GM21529 (cell line): ENCODE measurements at regions not wholly inside any gene's neighbourhood (a gene's known extent, or its start where the extent isn't known, plus 50 kb on each side); places are given as distances from the start of the nearest gene placed in this dataset.
"Not testable (repeated sequence)": the region's sequence is repeated elsewhere in the genome, so short reads cannot be mapped to it uniquely, and the experiment has no call there.

Experiments
- ATAC-seq: cut with Tn5 transposase; IDR thresholded peaks from one replicate; pipeline ENCODE4 v1.9.1; 2021; ENCODE audit not compliant: unreplicated experiment

DNA sequence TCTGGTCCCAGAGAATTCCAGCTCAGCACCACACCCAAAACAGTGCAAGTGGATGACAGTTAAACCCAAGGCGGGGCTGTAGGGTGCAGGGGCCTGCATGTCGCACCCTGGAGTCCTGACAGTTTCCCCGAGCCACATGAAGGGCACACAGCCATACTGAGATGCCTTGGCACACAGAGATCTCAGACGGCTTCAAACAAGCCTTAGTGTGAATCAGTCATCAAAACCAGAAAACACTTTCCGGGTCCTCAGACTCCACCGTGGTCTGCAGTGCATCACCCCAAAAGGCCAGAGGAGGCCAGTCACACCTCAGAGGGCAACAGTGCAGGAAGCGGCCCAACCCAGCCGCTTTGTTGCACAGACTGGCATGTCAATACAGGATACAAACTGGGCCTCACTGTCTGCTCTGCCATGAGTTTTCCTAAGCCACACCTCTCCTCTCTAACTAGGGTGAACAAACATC, 64.6 kb upstream of the ENPP6 start:
- peak; percentile 24 for ATAC-seq

DNA sequence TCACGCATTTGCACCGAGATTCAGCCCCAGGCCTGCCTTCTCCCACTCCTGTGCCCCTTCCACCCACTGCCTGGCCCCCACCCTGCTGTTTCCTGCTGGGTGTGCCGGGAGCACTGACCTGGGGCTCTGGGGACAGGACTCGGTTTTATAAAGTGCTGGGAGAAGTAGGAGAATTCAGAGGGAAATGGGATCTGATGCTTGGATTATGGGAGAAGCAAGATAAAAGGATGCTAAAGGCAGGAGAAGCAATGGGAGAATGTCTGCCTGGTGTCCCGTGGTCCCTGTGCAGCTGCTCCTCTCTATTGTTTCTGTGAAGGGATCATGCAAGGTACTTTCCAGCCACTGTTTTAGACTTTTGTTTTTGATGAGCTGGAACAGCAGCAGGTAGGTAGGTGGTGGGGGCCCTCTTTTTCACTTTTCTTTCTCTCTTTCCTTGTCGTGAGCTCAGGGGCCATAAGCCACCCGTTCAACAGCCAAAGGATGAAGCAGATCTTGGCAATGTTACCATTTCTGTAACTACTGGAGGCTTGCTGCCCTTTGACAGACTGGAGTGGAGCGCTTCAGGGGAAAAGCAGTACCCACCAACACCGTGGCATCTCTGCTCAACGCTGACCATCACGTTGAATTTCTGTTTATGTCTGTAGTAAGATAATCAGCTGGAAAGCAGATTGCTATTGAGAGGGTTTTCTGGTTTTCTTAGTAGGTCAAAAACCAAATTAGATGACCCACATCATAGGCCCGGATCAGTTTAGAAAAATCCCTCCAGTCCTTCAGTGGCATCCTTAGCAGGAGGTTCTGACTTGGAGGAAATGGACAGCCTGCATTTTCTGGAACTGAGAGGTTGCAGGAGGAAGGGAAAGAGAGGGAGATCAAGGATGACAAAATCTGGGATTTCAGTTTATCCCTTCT, 63.8 kb upstream of the ENPP6 start:
- ATAC-seq = peak; percentile 33

DNA sequence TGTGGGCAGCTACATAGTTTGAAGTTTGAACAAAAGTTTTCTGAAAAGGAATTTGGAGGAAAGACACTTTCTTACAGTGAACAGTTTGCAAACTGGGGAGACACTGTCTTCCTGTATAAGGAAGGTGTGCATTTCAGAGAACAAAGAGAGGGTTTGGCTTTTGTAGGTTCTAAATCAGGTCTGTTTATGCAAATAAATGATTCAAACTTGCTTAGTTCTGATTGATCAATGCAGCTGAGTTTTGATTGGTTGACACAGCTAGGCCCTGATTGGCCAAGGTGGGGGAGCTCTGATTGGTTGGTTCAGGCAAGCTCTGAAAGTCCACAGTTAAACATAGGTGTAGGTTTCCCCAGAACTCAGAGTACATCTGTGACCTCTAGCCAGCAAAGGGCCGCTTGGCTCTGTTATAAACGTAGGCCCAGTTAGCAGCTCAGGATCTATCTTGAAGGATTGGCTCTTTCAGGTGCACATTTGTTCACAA, 63.0 kb upstream of the ENPP6 start:
- peak; percentile 39 for ATAC-seq

DNA sequence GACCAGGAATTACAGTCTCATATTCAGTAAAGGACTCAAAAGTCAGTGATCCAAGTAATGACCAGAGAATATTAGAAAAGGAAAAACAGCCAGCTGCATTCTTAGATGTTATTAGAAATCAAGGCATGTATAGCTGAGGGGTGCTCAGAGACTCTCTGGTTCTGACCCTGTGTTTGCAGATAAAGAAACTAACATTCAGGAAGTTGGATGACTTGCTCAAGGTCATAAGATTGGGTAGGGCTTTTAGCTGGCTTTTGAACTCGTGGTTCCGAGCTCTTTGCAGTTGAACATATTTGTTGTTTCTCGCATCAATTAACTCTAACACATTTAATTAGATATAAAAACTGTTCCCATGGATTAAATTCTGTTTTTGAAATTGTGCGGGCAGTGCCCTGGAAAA, 62.5 kb upstream of the ENPP6 start:
- no peak for ATAC-seq

DNA sequence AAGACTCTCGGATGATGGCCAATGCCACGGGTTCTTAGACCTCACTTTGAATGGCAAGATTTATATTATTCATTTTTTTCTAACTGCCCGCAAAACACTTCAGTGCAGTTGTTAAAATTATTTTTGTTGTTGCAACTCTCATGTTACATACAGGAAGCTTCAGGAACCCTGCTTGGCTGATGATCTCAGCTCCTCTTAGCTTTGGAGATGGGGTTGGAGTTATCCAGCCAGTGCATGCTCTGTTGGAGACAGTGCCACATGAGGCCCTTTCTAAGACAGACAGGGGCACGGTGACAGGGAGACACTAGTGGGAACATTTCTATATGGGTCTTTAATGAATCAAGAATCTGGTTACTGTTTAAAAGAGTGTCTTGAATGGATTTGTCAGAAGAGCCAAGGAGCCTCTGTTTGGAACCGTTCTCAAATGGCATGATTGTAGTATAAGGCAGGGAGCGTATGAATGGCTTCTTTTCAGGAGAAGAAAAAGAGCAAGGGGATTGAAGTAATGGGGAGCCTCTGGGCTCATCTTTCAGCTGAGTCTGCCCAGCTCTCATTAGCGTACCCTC, 61.9 kb upstream of the ENPP6 start:
- ATAC-seq = no peak

DNA sequence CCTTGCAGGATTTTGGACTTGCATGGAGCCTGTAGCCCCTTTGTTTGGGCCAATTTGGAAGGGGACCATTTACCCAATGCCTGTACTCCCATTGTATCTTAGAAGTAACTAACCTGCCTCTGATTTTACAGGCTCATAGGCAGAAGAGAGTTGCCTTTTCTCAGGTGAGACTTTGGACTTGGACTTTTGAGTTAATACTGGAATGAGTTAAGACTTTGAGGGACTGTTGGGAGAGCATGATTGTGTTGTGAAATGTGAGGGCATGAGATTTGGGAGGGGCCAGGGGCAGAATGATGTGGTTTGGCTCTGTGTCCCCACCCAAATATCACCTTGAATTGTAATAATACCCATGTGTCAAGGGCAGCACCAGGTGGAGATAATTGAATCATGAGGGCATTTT, 60.1 kb upstream of the ENPP6 start:
- not testable (repeated sequence) for ATAC-seq

DNA sequence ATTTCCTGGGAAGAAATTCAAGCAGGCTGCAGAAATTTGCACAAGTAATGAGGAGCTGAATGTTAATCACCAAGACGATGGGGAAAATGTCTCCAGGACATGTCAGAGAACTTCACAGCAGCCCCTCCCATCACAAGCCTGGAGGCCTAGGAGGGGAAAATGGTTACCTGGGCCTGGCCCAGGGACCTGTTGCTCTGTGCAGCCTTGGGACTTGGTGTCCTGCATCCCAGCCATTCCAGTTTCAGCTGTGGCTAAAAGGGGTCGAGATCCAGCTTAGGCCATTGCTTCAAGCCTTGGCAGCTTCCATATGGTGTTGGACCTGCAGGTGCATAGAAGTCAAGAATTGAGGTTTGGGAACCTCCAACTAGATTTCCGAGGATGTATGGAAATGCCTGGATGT, 59.3 kb upstream of the ENPP6 start:
- ATAC-seq = not testable (repeated sequence)

DNA sequence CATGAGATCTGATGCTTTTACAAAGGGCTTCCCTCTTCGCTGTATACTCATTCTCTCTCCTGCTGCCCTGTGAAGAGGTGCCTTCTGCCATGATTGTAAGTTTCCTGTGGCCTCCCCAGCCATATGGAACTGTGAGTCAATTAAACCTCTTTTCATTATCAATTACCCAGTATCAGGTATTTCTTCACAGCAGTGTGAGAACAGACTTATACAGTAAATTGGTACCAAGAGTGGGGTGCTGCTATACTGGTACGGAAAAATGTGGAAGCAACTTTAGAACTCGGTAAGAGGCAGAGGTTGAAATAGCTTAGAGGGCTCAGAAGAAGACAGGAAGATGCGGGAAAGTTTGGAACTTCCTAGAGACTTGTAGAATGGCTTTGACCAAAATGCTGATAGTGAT, 58.7 kb upstream of the ENPP6 start:
- ATAC-seq = not testable (repeated sequence)

DNA sequence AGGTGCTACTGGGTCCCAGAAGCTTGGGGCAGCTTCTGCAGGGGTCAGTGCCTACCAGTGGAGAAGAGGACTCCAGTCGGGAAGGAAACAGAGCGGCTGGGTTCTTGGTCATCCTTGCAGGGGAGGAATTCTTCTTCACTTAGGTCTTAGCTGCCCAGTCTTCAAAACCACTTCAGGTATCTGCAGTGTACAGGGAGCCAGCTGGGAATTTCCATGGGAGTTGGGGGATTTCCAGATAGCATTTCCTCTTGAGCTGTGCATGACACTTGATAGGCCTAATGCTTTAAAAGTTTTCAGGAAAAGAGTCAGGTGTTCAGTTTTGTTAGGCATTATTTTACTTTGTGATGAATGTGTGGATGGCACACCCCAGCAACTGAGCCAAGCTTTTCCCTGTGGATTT, 58.1 kb upstream of the ENPP6 start:
- no peak for ATAC-seq

DNA sequence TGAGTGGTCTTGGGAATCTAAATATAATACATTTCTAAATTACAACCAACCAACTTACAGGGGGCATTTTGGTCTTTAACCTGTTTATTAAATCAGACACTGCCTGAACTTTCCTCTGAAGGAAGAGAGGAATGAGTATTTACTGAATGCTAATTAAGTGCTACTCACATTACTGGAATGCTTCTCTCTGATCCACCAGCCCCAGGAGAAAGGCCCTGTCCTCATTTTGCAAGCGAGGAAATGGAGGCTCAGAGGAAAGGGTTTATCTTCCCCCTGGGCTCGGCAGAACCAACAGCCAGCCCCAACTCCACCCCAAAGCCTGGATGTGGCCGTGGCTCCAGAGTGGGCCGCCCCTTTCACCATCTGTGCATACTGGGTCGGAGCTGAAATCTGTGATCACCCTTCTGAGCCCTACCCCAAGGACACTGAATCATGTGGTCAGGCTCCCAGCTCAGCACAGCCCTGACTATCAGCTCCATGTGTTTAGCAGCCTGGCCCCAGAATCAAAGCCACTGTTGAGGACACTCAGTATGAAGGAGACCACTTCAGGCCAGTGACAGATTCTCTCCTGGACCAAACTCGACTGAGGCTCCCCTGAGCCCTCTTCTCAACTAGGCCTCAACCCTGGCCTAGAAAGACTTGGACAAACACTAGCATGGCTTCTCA, 56.7 kb upstream of the ENPP6 start:
- ATAC-seq = no peak

DNA sequence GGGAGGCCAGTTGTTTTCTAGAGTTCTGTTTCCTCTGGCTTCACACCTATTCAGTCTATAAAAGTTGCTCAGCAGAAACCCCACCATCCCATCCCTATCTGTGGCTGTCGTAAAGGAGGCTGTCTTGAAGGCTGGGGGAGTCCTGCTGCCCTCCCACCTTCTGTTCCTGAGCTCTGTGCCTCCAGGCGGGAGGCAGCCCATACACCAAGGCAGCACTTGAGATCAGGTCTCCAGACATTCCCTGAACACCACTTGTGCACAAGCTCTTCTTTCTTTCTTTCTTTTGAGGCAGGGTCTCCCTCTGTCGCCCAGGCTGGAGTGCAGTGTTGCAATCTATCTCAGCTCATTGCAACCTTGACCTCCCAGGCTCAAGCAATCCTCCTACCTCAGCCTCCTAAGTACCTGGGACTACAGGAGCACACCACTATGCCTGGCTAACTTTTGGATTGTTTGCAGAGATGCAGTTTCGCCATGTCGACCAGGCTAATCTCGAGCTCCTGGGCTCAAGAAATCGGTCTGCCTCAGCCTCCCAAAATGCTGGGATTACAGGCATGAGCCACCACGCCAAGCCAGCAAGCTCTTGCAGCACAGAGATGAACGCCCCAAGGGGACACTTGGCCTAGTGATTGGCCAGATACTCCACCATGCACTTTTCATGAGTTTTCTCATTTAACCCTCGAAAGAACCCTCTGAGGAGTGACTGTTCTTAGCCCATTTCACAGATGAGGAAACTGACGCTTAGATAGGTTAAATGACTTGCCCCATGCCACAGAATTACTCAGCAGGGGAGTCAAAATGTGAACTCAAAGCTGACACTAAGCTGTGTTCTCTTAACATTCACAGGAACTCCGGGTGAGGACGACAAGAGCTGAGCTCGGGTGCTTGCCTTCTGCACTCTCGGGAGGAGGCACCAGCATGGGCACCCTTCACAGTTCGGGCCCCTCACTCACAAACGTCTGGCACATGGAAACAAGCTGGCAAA, 55.8 kb upstream of the ENPP6 start:
- ATAC-seq = peak; percentile 57

DNA sequence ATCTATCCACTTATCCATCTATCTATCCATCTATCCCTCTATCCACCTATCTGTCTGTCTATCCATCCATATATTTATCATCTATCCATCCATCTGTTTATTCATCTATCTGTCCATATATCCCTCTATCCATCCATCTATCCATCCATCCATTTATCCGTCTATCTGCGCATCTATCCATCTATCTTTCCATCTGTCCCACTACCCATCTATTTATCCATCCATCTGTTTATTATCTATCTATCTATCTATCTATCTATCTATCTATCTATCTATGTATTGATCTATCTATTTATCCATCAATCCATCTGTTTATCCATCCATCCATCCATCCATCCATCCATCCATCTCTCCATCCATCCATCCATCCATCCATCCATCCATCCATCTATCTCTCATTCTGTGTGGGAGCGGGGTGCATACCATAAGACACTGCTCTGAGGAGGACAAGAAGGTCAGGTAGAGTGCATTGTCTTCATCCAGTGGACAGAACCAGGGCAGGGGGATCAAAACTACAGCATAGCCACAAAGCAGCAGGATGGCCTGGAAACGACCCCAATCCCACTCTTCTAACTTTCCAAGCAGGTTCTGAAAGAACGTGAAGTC, 53.2 kb upstream of the ENPP6 start:
- ATAC-seq = no peak

DNA sequence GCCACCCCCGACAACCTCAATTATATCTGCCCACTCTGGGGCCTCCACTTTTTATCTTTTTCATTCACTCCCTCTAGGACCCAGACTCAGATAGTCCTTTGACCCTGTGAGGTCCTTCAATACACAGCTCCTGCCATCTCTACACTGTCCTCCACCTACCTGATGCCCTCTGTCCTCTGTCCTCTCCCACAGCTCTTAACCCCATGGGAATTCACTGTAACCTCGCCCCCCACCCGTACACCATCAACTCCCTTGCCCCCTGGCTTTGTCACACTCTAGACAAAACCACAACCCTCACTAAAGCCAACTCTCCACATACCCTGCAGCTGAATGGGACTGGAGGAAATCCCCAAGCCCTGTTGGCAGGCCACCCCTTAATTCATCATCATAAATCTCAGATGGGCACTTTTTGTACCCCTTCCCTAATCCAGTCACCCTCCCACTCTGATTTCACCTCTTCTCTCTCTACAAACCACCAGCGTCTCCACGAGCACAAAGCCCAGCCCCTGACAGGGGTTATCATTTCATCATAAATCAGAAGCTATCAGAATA, 52.3 kb upstream of the ENPP6 start:
- ATAC-seq = no peak

DNA sequence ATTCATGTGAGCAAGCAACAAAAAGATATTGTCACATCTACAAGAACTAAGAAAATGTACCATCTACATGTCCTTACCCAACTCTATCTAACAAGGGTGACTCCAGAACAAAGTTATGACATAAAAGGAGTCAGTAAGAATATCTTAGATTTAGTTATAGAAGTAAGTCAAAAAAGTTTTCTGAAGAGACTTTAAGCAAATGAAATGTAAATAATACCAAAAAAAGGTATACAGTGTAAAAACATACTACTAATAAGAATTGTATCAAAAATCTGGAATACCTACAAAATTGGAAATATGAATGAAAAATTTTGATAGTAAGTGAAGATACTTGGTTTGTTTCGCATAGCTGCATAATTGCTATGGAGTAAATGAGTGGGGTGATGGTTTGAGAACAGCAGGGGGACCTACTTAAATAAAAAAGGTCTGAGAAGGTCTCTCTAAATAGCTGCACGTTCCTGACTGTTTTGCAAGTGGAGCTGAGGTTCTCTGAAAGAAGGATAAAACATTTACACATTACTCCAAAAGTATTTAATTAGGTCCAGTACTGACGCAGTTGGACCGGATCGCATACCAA, 51.0 kb upstream of the ENPP6 start:
- ATAC-seq = no peak

DNA sequence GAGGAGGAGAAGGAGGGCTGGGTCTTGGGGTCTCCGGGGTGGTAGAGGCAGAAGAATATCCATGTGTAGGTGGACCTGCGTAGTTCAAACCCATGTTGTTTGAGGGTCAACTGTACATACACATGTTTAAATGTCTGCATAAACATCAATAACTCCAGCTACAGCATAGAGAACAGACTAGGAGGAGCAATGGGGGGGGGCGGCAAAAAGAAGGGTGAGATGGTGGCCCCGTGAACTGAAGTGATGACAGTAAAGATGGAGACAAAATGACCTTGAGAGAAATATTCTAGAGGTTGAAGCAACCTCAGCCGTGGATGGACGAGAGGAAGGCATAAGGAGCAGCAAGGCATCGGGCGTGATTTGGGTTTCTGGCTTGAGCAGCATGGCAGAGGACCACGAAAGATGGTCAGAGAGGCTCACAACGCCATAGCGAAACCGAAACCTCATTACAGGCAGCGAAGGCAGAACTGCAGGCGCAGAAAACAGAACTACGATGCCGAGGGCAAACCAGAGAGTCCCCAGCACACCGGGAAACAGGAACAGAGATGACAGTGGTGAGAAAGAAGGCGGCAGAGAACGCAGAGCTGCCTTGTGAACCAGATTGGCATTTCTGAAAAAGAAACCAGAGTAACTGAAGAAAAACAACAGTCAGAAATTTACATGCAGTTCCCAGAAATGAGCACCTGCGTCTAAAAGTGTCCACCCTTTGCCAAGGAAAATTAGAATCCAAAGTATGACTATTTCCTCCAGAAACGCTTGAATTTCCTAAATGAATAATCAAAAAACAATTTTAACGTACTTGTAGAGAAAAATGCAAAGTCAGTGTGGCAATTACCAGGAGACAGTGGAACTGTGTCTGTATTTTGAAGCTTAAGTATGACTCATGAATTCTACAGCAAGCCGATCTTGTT, 50.3 kb upstream of the ENPP6 start:
- peak; percentile 72 for ATAC-seq
